ENCODE measurements at regions not wholly inside any gene's neighbourhood (a gene's known extent, or its start where the extent isn't known, plus 50 kb on each side); places are given as distances from the start of the nearest gene placed in this dataset.

GRCh38 chr1:106456832-106457231 lies 599.6 kb upstream of the PRMT6 start:
- TF ChIP-seq, protein P1, sequence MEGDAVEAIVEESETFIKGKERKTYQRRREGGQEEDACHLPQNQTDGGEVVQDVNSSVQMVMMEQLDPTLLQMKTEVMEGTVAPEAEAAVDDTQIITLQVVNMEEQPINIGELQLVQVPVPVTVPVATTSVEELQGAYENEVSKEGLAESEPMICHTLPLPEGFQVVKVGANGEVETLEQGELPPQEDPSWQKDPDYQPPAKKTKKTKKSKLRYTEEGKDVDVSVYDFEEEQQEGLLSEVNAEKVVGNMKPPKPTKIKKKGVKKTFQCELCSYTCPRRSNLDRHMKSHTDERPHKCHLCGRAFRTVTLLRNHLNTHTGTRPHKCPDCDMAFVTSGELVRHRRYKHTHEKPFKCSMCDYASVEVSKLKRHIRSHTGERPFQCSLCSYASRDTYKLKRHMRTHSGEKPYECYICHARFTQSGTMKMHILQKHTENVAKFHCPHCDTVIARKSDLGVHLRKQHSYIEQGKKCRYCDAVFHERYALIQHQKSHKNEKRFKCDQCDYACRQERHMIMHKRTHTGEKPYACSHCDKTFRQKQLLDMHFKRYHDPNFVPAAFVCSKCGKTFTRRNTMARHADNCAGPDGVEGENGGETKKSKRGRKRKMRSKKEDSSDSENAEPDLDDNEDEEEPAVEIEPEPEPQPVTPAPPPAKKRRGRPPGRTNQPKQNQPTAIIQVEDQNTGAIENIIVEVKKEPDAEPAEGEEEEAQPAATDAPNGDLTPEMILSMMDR (IDR thresholded peaks at IDR 0.05; ENCODE audit: low read depth, low read length, missing input control): no peak
- no peak for TF ChIP-seq JUND (IDR thresholded peaks at IDR 0.05)
- no peak for TF ChIP-seq SP1 (IDR thresholded peaks at IDR 0.05)
- TF ChIP-seq RAD21 (IDR thresholded peaks at IDR 0.05): no peak
- TF ChIP-seq FOXA1 (IDR thresholded peaks at IDR 0.05): no peak

Data from liver (tissue), 3 donors.